HEK293T (cell line): ENCODE measurements at regions not wholly inside any gene's neighbourhood (a gene's known extent, or its start where the extent isn't known, plus 50 kb on each side); places are given as distances from the start of the nearest gene placed in this dataset.

ENCODE experiments used
- ARNT ChIP-seq: fragments of 450-650 bp; IDR thresholded peaks from 2 replicates; pipeline ENCODE4 v1.6.1; 2017; ENCODE audit warnings: mild to moderate bottlenecking
- CTBP1 ChIP-seq: fragments of 450-650 bp; IDR thresholded peaks from 2 replicates; pipeline ENCODE4 v1.6.1; 2016; ENCODE audit warnings: borderline replicate concordance
- HDGF ChIP-seq: fragments of 450-650 bp; IDR thresholded peaks from 2 replicates; pipeline ENCODE4 v1.6.1; 2017; ENCODE audit warnings: antibody characterized with exemption, borderline replicate concordance
- NFRKB ChIP-seq: fragments of 450-650 bp; IDR thresholded peaks from 2 replicates; pipeline ENCODE4 v1.6.1; 2016; ENCODE audit warnings: mild to moderate bottlenecking, moderate library complexity
- SP1 ChIP-seq: fragments of 450-650 bp; IDR thresholded peaks from 2 replicates; pipeline ENCODE4 v1.6.1; 2017
- SUZ12 ChIP-seq: fragments of 450-650 bp; IDR thresholded peaks from 2 replicates; pipeline ENCODE4 v1.6.1; 2016; ENCODE audit warnings: mild to moderate bottlenecking
- ZNF384 ChIP-seq: fragments of 450-650 bp; IDR thresholded peaks from 2 replicates; pipeline ENCODE4 v1.6.1; 2016
- TF ChIP-seq, protein P1 (sequence below): fragments of 450-650 bp; IDR thresholded peaks from 2 replicates; pipeline ENCODE4 v1.6.1; 2016

DNA sequence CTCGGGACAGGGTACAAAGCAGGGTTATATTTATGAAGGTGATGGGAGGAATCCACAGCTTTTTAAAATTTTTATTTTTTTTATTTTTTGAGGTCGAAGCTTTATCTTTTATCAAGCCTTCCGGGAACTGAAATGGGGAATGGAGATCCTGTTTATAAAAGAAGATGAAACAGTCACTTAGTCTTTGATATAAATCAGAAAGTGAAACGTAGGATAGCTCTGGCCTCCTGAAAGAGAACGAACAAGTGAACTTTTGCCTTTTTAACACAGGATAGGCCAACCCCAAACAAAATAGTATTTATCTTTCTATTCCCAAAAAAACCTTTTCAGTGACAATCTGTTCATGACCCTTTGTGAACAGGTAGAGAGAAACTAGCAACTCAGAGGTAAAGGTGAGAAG, 634.0 kb upstream of the LMCD1 start:
- TF ChIP-seq ARNT (no peak), SUZ12 (no peak), NFRKB (no peak), ZNF384 (no peak), CTBP1 (no peak), SP1 (no peak), HDGF (no peak)
- TF ChIP-seq, protein P1, sequence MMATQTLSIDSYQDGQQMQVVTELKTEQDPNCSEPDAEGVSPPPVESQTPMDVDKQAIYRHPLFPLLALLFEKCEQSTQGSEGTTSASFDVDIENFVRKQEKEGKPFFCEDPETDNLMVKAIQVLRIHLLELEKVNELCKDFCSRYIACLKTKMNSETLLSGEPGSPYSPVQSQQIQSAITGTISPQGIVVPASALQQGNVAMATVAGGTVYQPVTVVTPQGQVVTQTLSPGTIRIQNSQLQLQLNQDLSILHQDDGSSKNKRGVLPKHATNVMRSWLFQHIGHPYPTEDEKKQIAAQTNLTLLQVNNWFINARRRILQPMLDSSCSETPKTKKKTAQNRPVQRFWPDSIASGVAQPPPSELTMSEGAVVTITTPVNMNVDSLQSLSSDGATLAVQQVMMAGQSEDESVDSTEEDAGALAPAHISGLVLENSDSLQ = no peak
